ENCODE measurements at regions not wholly inside any gene's neighbourhood (a gene's known extent, or its start where the extent isn't known, plus 50 kb on each side); places are given as distances from the start of the nearest gene placed in this dataset.

GRCh38 chr6:139860203-139860602, 485.8 kb upstream of the CITED2 start:
- CTCF ChIA-PET = interaction anchor here (0.5 kb wide), 1 partner anchor 11 kb away, joined by 3 read pairs; no protein-coding TSS in a partner anchor
- Mint-ChIP-seq H3K27ac (ENCODE audit: low read depth, unreplicated experiment) (no peak overlapping the region), H3K4me1 (ENCODE audit: insufficient read depth, unreplicated experiment) (no peaks in the 10 kb centered on the region), H3K36me3 (ENCODE audit: insufficient read depth, unreplicated experiment) (no peaks in the 10 kb centered on the region), H3K27me3 (ENCODE audit: insufficient read depth, unreplicated experiment) (no peaks in the 10 kb centered on the region), H3K9me3 (ENCODE audit: unreplicated experiment) (no peaks in the 10 kb centered on the region), H3K4me3 (ENCODE audit: unreplicated experiment) (no peak overlapping the region)
- intact Hi-C loops (cut with micrococcal nuclease) = no loop called here
- no TSS peak for BruUV-seq (replicated peaks)
- TF ChIP-seq, protein P1, sequence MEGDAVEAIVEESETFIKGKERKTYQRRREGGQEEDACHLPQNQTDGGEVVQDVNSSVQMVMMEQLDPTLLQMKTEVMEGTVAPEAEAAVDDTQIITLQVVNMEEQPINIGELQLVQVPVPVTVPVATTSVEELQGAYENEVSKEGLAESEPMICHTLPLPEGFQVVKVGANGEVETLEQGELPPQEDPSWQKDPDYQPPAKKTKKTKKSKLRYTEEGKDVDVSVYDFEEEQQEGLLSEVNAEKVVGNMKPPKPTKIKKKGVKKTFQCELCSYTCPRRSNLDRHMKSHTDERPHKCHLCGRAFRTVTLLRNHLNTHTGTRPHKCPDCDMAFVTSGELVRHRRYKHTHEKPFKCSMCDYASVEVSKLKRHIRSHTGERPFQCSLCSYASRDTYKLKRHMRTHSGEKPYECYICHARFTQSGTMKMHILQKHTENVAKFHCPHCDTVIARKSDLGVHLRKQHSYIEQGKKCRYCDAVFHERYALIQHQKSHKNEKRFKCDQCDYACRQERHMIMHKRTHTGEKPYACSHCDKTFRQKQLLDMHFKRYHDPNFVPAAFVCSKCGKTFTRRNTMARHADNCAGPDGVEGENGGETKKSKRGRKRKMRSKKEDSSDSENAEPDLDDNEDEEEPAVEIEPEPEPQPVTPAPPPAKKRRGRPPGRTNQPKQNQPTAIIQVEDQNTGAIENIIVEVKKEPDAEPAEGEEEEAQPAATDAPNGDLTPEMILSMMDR (IDR thresholded peaks at IDR 0.05; ENCODE audit: unreplicated experiment) = no peak
- no peak for DNase-seq (ENCODE audit: unreplicated experiment)
- POLR2A ChIA-PET = no interaction called here

DNA sequence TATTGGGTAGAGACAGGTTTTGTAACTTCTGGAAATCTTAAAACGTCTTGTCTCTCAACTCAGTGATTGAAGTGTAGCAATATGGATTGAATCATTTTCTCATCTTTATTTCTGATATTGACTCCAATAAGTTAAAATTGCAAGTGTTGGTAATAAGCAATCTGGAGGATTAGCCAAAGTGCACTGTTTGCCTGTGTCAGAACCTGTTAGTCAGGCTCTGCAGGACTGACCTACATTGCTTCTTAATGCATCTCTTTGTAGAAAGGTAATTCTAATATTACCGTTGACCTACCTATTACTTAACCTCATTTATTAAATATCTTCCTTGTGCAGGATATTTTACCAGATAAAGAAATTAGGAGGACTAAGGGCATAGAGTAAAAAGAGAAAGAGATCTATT, 484.0 kb upstream of the CITED2 start:
- no TSS peak for BruUV-seq (replicated peaks)
- no peak overlapping the region for H3K27ac Mint-ChIP-seq (ENCODE audit: low read depth, unreplicated experiment)
- CTCF ChIA-PET = no interaction called here
- intact Hi-C loops (cut with micrococcal nuclease) = no loop called here
- DNase-seq (ENCODE audit: unreplicated experiment) = no peak
- TF ChIP-seq, protein P1 (IDR thresholded peaks at IDR 0.05; ENCODE audit: unreplicated experiment) = no peak
- H3K9me3 Mint-ChIP-seq (ENCODE audit: unreplicated experiment) = no peaks in the 10 kb centered on the region
- H3K4me1 Mint-ChIP-seq (ENCODE audit: insufficient read depth, unreplicated experiment) = no peaks in the 10 kb centered on the region
- no peaks in the 10 kb centered on the region for H3K27me3 Mint-ChIP-seq (ENCODE audit: insufficient read depth, unreplicated experiment)
- POLR2A ChIA-PET = no interaction called here
- H3K4me3 Mint-ChIP-seq (ENCODE audit: unreplicated experiment) = no peak overlapping the region
- H3K36me3 Mint-ChIP-seq (ENCODE audit: insufficient read depth, unreplicated experiment) = no peaks in the 10 kb centered on the region

GRCh38 chr6:139857143-139857542, 482.7 kb upstream of the CITED2 start:
- BruUV-seq (replicated peaks) = no TSS peak
- Mint-ChIP-seq H3K4me3 (ENCODE audit: unreplicated experiment) (no peak overlapping the region), H3K36me3 (ENCODE audit: insufficient read depth, unreplicated experiment) (no peaks in the 10 kb centered on the region), H3K9me3 (ENCODE audit: unreplicated experiment) (no peaks in the 10 kb centered on the region), H3K4me1 (ENCODE audit: insufficient read depth, unreplicated experiment) (no peaks in the 10 kb centered on the region), H3K27ac (ENCODE audit: low read depth, unreplicated experiment) (no peak overlapping the region), H3K27me3 (ENCODE audit: insufficient read depth, unreplicated experiment) (no peaks in the 10 kb centered on the region)
- TF ChIP-seq, protein P1 (IDR thresholded peaks at IDR 0.05; ENCODE audit: unreplicated experiment) = no peak
- DNase-seq (ENCODE audit: unreplicated experiment) = no peak
- intact Hi-C loops (cut with micrococcal nuclease) = no loop called here
- ChIA-PET CTCF (no interaction called here), POLR2A (no interaction called here)

DNA sequence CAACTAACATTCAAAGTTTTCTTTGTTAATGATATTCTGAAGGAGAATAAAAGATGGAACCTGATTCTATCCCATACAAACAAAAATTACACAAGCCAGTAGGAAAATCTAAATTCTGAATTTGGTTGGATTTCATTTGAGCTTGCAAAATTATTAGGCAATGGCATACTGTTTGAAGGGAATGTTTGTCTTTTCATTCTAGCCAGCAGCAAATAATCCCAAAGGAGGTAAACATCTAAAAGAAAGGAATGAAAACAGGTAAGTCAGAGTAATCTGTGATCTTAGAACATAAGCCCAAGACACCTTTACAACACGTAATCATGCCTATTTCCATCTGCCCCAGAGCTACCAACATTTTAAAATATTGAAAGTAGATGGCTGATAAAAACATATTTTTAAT, 482.1 kb upstream of the CITED2 start:
- TF ChIP-seq, protein P1 (IDR thresholded peaks at IDR 0.05; ENCODE audit: unreplicated experiment) = no peak
- ChIA-PET CTCF (no interaction called here), POLR2A (interaction anchor here (0.9 kb wide), 1 partner anchor 86 kb away, joined by 3 read pairs; no protein-coding TSS in a partner anchor)
- Mint-ChIP-seq H3K9me3 (ENCODE audit: unreplicated experiment) (no peaks in the 10 kb centered on the region), H3K4me1 (ENCODE audit: insufficient read depth, unreplicated experiment) (no peaks in the 10 kb centered on the region), H3K27ac (ENCODE audit: low read depth, unreplicated experiment) (no peak overlapping the region), H3K4me3 (ENCODE audit: unreplicated experiment) (no peak overlapping the region), H3K27me3 (ENCODE audit: insufficient read depth, unreplicated experiment) (no peaks in the 10 kb centered on the region), H3K36me3 (ENCODE audit: insufficient read depth, unreplicated experiment) (no peaks in the 10 kb centered on the region)
- intact Hi-C loops (cut with micrococcal nuclease) = no loop called here
- no peak for DNase-seq (ENCODE audit: unreplicated experiment)
- no TSS peak for BruUV-seq (replicated peaks)

Data from MCF 10A (cell line).